BE2C (cell line): ENCODE measurements at regions not wholly inside any gene's neighbourhood (a gene's known extent, or its start where the extent isn't known, plus 50 kb on each side); places are given as distances from the start of the nearest gene placed in this dataset.
A peak's percentile ranks its signal among the peaks of the same experiment; 100 is the strongest.

Experiments
- DNase-seq: peaks from one replicate; pipeline ENCODE4 v3.0.0-alpha.2; 2020
- H3K27me3 ChIP-seq: fragments of 250-450 bp; sonication (Bioruptor Pico); 2 replicates; pipeline ENCODE4 v1.5.1; 2020; ENCODE audit warnings: mild to moderate bottlenecking
- H3K36me3 ChIP-seq: fragments of 250-450 bp; sonication (Bioruptor Pico); 2 replicates; pipeline ENCODE4 v1.5.1; 2020; ENCODE audit warnings: mild to moderate bottlenecking
- H3K4me1 ChIP-seq: fragments of 250-450 bp; sonication (Bioruptor Pico); 2 replicates; pipeline ENCODE4 v1.5.1; 2020
- H3K4me3 ChIP-seq: 2 replicates; pipeline ENCODE4 v1.5.1; 2011; ENCODE audit warnings: low read depth, low read length
- H3K9me3 ChIP-seq: fragments of 250-450 bp; sonication (Bioruptor Pico); 2 replicates; pipeline ENCODE4 v1.5.1; 2020
- TF ChIP-seq, protein P1 (sequence below): IDR thresholded peaks from 2 replicates; pipeline ENCODE4 v1.5.1; 2012; ENCODE audit warnings: mild to moderate bottlenecking, low read depth, low read length

DNA sequence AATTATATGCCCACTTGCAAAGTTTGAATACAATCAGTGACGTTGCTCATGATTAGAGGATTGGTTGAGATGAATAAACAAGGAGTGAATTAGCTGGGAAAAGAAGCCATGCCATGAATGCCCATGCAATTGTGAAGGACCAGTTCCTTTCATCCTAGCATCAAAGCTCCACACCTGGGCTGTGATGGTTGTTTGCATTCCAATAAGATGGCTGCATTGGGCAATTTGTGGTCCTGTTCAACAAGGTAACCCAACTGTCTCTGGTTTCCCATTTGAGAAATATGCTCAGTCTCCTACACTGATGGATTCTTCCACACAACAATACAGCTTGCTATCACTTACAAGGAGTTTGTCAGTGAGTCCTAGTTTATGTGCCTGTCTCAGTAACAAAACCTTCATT lies 550.2 kb downstream of the STK39 start:
- Histone ChIP-seq H3K9me3 (no peaks in the 10 kb centered on the region), H3K36me3 (no peaks in the 10 kb centered on the region), H3K4me3 (no peak overlapping the region), H3K4me1 (no peaks in the 10 kb centered on the region), H3K27me3 (no peaks in the 10 kb centered on the region)
- no peak for DNase-seq
- TF ChIP-seq, protein P1, sequence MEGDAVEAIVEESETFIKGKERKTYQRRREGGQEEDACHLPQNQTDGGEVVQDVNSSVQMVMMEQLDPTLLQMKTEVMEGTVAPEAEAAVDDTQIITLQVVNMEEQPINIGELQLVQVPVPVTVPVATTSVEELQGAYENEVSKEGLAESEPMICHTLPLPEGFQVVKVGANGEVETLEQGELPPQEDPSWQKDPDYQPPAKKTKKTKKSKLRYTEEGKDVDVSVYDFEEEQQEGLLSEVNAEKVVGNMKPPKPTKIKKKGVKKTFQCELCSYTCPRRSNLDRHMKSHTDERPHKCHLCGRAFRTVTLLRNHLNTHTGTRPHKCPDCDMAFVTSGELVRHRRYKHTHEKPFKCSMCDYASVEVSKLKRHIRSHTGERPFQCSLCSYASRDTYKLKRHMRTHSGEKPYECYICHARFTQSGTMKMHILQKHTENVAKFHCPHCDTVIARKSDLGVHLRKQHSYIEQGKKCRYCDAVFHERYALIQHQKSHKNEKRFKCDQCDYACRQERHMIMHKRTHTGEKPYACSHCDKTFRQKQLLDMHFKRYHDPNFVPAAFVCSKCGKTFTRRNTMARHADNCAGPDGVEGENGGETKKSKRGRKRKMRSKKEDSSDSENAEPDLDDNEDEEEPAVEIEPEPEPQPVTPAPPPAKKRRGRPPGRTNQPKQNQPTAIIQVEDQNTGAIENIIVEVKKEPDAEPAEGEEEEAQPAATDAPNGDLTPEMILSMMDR: no peak

DNA sequence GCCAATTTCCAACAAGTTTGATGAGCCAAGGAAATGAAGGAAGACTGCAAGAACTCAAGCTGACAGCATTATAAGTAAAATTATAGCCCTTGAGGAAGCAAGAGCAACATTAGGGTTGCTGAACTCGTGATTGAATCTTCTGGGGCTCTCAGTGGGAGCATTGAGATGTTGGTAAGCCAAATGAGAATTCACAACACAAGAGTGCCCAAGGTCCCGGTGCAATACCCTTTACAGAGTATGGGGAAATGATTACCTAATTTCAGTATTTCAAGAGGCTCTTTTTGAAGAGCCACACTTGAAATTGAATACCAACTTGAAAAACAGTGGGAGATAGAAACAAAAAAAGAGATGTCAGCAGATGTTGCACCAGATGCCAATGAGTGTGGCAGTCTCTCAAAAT lies 554.5 kb downstream of the STK39 start:
- H3K36me3 ChIP-seq: no peaks in the 10 kb centered on the region
- no peak for DNase-seq
- no peaks in the 10 kb centered on the region for H3K4me1 ChIP-seq
- TF ChIP-seq, protein P1: no peak
- H3K9me3 ChIP-seq: no peaks in the 10 kb centered on the region
- no peaks in the 10 kb centered on the region for H3K27me3 ChIP-seq
- H3K4me3 ChIP-seq: no peak overlapping the region

DNA sequence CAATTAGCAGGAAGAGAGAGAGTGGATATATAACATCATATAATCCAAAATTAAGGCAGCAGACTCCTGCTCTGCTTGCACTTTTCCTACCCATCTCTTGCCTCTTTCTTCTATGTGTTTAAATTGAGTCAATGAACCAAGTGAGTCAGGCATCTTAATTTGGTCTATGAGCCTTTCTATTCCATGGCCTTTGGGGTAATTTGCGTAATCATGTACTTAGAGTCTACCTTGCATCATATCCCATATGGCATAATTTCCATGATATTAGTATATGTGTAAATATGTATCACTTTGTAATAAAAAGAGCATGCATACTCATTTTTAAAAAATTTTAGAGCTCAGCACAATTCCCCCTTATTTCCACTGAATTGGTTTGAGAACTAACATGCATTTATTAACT lies 555.2 kb downstream of the STK39 start:
- no peaks in the 10 kb centered on the region for H3K4me1 ChIP-seq
- H3K36me3 ChIP-seq: no peaks in the 10 kb centered on the region
- TF ChIP-seq, protein P1: no peak
- no peaks in the 10 kb centered on the region for H3K9me3 ChIP-seq
- H3K27me3 ChIP-seq: no peaks in the 10 kb centered on the region
- H3K4me3 ChIP-seq: no peak overlapping the region
- DNase-seq: no peak

DNA sequence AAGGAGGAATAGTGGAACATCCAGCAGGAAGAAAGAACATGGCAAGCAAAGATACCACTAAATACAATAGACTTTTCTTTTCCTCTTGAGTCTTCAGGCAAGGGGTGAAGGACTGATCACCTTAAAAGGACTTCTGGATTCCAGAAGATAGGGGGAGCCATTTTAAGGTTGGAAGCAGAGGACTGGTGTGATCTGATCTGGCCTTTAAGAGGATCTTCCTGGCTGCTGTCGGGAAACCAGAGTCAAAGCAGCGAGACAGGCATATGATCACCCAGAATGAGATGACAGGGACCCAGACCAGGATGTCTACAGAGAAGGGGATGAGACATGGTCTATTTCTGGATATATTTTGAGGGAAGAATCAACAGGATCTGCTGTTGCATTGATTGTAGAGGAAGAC lies 558.0 kb downstream of the STK39 start:
- Histone ChIP-seq H3K36me3 (no peaks in the 10 kb centered on the region), H3K9me3 (no peaks in the 10 kb centered on the region), H3K4me1 (no peaks in the 10 kb centered on the region), H3K27me3 (no peaks in the 10 kb centered on the region), H3K4me3 (no peak overlapping the region)
- TF ChIP-seq, protein P1: peak; percentile 45
- no peak for DNase-seq

DNA sequence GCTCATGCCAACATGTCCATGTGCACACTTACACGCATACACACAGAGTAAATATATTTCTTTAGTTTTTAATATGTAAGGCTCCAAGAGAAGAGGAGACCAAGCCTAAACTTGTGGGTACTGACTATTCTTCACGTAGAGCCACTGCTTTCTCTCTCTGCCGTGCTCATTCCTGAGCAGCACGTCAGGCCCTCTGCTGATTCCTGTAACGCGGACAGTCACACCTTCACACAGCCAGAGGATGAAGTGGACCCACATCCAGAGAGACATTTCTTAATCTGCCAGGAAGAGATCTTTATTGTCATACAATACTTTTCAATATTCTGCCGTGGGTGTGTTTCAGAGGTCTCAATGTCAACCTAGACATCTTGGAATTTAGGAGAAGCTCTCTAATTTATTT lies 560.7 kb downstream of the STK39 start:
- TF ChIP-seq, protein P1: no peak
- Histone ChIP-seq H3K4me1 (no peaks in the 10 kb centered on the region), H3K9me3 (no peaks in the 10 kb centered on the region), H3K4me3 (no peak overlapping the region), H3K36me3 (no peaks in the 10 kb centered on the region), H3K27me3 (no peaks in the 10 kb centered on the region)
- DNase-seq: no peak

DNA sequence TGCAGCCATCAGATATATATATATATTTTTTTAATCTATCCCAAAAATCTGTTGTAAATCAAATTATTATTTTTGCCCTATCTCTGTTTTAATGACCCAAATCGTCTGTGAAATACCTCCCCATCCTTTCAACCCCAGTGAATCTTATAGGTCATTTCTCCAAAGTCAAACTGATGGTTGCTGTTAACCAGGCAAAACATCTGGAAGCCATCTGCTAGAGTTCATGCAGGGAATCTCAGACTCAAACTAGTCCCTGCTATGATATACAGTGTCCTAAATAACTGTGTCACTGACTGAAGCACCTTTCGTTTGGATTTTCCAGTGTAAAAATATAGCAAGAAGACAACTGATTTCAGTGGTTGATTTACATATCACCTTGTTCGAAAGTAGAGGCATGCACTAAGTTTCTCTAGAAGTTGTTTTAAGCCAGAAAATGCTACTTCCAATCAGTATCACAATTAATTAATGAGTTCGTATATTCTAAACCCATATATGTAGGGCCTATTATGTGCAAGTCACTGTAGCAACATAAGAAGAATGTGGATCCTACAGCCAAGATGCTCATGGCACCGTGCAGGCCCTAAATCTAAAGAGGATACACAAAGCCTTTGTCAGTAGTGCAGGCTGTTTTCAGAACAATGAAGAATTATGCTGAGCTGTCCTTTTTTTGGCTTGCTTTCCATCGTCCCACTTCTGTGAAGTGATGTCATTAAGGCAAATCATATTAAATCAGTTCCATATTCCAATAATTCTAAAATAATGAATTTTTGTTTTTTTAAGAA lies 566.0 kb downstream of the STK39 start:
- TF ChIP-seq, protein P1: no peak
- Histone ChIP-seq H3K27me3 (no peaks in the 10 kb centered on the region), H3K4me3 (no peak overlapping the region), H3K9me3 (no peaks in the 10 kb centered on the region), H3K36me3 (no peaks in the 10 kb centered on the region), H3K4me1 (no peaks in the 10 kb centered on the region)
- DNase-seq: no peak
